Smooth muscle cell (in vitro differentiated cells): ENCODE measurements at regions not wholly inside any gene's neighbourhood (a gene's known extent, or its start where the extent isn't known, plus 50 kb on each side); places are given as distances from the start of the nearest gene placed in this dataset.

Experiments used
- DNase-seq: peaks from one replicate; lab custom pipeline; 2025; ENCODE audit not compliant: unreplicated experiment; lab: John Stamatoyannopoulos, UW
- H2AFZ ChIP-seq: fragments of 200-600 bp; sonication (generic); 2 replicates; pipeline ENCODE4 v1.6.0; 2016; ENCODE audit warnings: antibody characterized with exemption, low read depth, mild to moderate bottlenecking
- H3F3A ChIP-seq: fragments of 200-600 bp; sonication (generic); 2 replicates; pipeline ENCODE4 v1.6.0; 2017; ENCODE audit warnings: antibody characterized with exemption, low read depth
- H3K27ac ChIP-seq: fragments of 200-600 bp; sonication (generic); 2 replicates; pipeline ENCODE4 v1.5.1; 2016; ENCODE audit warnings: low read depth, mild to moderate bottlenecking
- H3K27me3 ChIP-seq: fragments of 200-600 bp; sonication (generic); 2 replicates; pipeline ENCODE4 v1.6.1; 2016; ENCODE audit warnings: low read depth, mild to moderate bottlenecking
- H3K36me3 ChIP-seq: fragments of 200-600 bp; sonication (generic); 2 replicates; pipeline ENCODE4 v1.5.1; 2016; ENCODE audit warnings: low read depth
- H3K4me1 ChIP-seq: fragments of 200-600 bp; sonication (generic); 2 replicates; pipeline ENCODE4 v1.5.1; 2016; ENCODE audit warnings: low read depth
- H3K4me2 ChIP-seq: fragments of 200-600 bp; sonication (generic); 2 replicates; pipeline ENCODE4 v1.6.0; 2016; ENCODE audit warnings: mild to moderate bottlenecking
- H3K4me3 ChIP-seq: fragments of 200-600 bp; sonication (generic); 2 replicates; pipeline ENCODE4 v1.5.1; 2016; ENCODE audit warnings: mild to moderate bottlenecking
- H3K79me2 ChIP-seq: fragments of 200-600 bp; sonication (generic); 2 replicates; pipeline ENCODE4 v1.6.0; 2016; ENCODE audit warnings: low read depth, mild to moderate bottlenecking
- H3K9ac ChIP-seq: fragments of 200-600 bp; sonication (generic); 2 replicates; pipeline ENCODE4 v1.6.0; 2016; ENCODE audit warnings: low read depth
- H3K9me3 ChIP-seq: fragments of 200-600 bp; sonication (generic); replicated peaks from 2 replicates; pipeline ENCODE4 v1.5.1; 2016; ENCODE audit warnings: low read depth
- H4K20me1 ChIP-seq: fragments of 200-600 bp; sonication (generic); 2 replicates; pipeline ENCODE4 v1.6.0; 2016; ENCODE audit warnings: low read depth
- CTCF ChIP-seq: fragments of 200-600 bp; sonication (generic); IDR thresholded peaks from 2 replicates; pipeline ENCODE4 v1.5.1; 2017; ENCODE audit warnings: borderline replicate concordance, mild to moderate bottlenecking, antibody characterized with exemption; ENCODE audit not compliant: insufficient read depth, poor library complexity, severe bottlenecking
- WGBS: methylation state at CpG from one replicate; pipeline ENCODE4 v1.1.7; 2016; ENCODE audit warnings: low lambda C conversion rate; 5-methylcytosine and 5-hydroxymethylcytosine counted together

DNA sequence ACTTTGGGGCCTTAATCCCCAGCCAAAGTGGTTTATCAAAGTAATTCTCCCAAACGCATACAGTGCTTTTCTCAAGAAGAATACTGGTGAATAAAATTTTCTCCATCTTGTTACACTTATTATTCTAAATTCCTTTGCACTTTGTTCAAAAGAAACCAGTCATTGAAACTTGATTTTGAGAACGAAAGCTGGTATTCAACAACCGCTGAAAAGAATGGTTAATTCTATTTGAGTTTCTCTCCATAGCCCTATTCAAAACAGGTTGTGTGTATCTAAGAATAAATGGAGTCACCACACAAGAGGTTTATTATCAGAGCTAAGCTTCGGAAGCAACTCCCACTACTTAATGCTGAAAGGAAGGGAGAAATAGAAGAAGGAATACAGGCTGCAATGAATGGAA is 117.7 kb downstream of the C1D start:
- Histone ChIP-seq H3K9ac (no peak overlapping the region), H3K4me3 (no peak overlapping the region), H3K4me1 (peaks cover 10% of the 10 kb centered on the region), H4K20me1 (no peaks in the 10 kb centered on the region), H3K27me3 (no peaks in the 10 kb centered on the region), H3K36me3 (no peaks in the 10 kb centered on the region), H3K4me2 (no peak overlapping the region), H3K9me3 (no peaks in the 10 kb centered on the region), H2AFZ (no peak overlapping the region), H3F3A (no peaks in the 10 kb centered on the region), H3K79me2 (no peaks in the 10 kb centered on the region), H3K27ac (no peak overlapping the region)
- WGBS: 90% methylated on average over 4 of the region's 4 CpGs
- DNase-seq: no peak
- TF ChIP-seq CTCF: no peak

DNA sequence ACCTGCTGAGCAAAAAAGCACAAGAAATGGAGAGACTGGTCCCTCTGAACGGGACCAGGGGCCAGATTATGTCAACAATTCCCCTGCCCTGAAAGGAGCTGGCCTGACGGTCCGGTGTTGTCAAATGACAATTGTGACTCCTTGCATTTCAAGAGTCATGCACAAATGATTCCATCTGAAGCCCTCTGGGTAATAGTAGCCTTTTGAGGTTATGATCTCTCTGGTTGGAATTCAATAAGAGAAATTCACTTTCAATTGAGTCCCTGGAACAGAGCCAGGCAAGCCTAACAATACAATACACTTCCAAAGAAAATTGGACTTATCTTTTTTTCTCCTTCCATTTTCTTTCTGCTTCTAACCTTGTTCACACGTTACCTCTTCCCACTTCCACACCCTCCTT is 116.9 kb downstream of the C1D start:
- Histone ChIP-seq H3K4me2 (no peak overlapping the region), H3K9me3 (no peaks in the 10 kb centered on the region), H3K27ac (no peak overlapping the region), H3K4me1 (peaks cover 10% of the 10 kb centered on the region), H3K27me3 (no peaks in the 10 kb centered on the region), H3K9ac (no peak overlapping the region), H2AFZ (no peak overlapping the region), H3K4me3 (no peak overlapping the region), H3F3A (no peaks in the 10 kb centered on the region), H3K79me2 (no peaks in the 10 kb centered on the region), H4K20me1 (no peaks in the 10 kb centered on the region), H3K36me3 (no peaks in the 10 kb centered on the region)
- WGBS: 63% methylated on average over 4 of the region's 4 CpGs
- no peak for TF ChIP-seq CTCF
- DNase-seq: no peak

- Histone ChIP-seq H3K4me1 (peaks cover 10% of the 10 kb centered on the region), H3K4me3 (no peak overlapping the region), H3K27me3 (peaks cover 11% of the 10 kb centered on the region), H3K79me2 (no peaks in the 10 kb centered on the region), H3K27ac (no peak overlapping the region), H2AFZ (no peak overlapping the region), H3K36me3 (no peaks in the 10 kb centered on the region), H4K20me1 (no peaks in the 10 kb centered on the region), H3F3A (no peaks in the 10 kb centered on the region), H3K9me3 (no peaks in the 10 kb centered on the region), H3K4me2 (no peak overlapping the region), H3K9ac (no peak overlapping the region)
- TF ChIP-seq CTCF: no peak
- DNase-seq: no peak
These were observed 114.7 kb downstream of the C1D start for GRCh38 chr2:67948057-67948456.

GRCh38 chr2:67948506-67948905 is 114.3 kb downstream of the C1D start:
- H3K36me3 ChIP-seq: no peaks in the 10 kb centered on the region
- H3K4me2 ChIP-seq: no peak overlapping the region
- H3K27ac ChIP-seq: no peak overlapping the region
- no peak overlapping the region for H3K9ac ChIP-seq
- no peaks in the 10 kb centered on the region for H3K79me2 ChIP-seq
- peaks cover 11% of the 10 kb centered on the region for H3K27me3 ChIP-seq
- WGBS: 91% methylated on average over 4 of the region's 4 CpGs
- no peaks in the 10 kb centered on the region for H4K20me1 ChIP-seq
- peaks cover 10% of the 10 kb centered on the region for H3K4me1 ChIP-seq
- no peaks in the 10 kb centered on the region for H3K9me3 ChIP-seq
- no peak overlapping the region for H2AFZ ChIP-seq
- no peak overlapping the region for H3K4me3 ChIP-seq
- TF ChIP-seq CTCF: no peak
- H3F3A ChIP-seq: no peaks in the 10 kb centered on the region
- no peak for DNase-seq
